DMS153 treated with DMSO at 0.1 percent for 48 hours (cell line): ENCODE measurements at regions not wholly inside any gene's neighbourhood (a gene's known extent, or its start where the extent isn't known, plus 50 kb on each side); places are given as distances from the start of the nearest gene placed in this dataset.
A peak's percentile ranks its signal among the peaks of the same experiment; 100 is the strongest.

ENCODE experiments used
- DNase-seq: peaks from one replicate; lab custom pipeline; 2025; ENCODE audit not compliant: unreplicated experiment; lab: John Stamatoyannopoulos, UW

DNA sequence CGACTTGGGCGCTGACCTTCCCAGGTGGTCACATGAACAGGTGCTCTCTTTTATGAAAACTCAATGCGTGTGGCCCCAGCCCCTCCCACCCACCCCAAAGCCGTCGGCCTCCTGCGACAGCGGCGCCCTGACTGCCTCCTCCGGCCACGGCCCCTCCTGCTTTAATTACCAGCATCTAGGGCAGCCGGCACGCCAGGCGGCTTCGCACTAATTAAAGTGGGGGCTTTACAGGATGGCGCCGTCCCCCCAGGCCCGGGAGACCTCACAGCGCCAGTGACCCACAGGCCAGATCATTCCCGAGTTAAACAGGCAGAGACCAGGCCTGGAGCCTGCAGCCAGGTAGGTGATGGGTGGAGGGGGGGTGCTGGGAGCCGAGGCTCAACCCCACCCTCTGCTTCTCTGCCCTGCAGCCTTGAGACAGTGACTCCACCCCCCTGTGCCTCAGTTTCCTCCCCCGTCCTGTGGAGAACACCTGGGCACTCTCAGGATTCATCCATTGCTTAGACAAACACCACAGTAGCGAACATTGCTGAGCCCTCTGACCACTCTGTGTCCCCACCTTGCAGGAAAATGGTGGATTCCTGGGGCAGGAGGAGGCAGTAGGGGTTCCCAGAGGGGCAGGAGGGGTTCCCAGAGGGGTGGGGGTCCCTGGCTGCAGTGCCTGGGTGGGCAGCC lies 100.8 kb downstream of the MICALL2 start:
- no peak for DNase-seq

DNA sequence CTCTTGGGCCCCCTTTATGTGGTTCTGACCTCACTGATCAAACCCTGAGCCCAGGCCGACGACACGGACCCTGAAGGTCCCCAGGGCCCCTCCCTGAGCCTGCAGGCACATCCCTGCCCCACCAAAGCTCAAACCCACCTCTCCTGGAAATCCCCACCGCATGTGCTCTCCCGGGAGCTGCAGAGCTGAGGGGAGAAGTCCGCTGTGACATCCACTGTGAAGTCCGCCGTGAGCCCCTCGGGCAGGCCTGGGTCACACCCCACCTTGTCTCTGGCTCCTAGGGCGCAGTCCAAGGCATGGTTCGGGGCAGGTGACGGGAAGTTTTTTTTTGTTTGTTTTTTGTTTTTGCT lies 100.2 kb downstream of the MICALL2 start:
- no peak for DNase-seq

DNA sequence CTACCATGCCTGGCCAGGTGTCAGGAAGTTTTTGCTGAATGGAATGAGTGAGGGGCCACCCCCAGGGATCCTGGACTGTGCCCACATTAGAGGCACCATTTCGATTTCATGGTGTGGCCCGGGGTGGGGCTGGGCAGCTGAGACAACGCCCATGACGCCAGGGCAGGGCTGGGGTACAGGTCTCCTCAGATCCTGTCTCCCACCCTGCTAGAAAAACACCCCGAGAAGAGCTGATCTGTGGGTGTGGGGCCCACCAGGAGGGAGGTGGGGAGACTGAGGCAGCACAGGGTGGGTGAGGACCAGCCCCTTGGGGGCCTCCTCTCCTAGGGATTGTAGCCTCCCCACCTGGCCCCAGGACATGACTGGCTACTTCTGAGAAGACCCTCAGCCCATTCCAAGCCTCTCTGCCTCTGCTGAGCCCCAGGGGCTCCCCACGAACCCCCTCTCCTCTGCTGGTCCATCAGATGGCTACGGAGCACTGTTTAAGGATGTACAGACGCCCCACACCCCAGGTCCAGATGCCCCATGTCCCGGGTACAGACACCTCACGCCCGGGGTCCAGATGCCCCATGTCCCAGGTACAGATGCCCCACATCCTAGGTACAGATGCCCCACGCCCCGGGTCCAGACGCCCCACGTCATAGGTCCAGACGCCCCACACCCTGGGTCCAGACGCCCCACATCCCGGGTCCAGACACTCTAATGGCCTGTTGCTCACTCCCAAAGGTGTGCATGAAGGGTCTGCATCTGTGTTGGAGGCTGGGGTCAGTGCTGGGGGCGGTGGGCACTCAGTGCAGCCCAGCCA lies 99.4 kb downstream of the MICALL2 start:
- DNase-seq: no peak

GRCh38 chr7:1360521-1360971 lies 98.7 kb downstream of the MICALL2 start:
- no peak for DNase-seq

DNA sequence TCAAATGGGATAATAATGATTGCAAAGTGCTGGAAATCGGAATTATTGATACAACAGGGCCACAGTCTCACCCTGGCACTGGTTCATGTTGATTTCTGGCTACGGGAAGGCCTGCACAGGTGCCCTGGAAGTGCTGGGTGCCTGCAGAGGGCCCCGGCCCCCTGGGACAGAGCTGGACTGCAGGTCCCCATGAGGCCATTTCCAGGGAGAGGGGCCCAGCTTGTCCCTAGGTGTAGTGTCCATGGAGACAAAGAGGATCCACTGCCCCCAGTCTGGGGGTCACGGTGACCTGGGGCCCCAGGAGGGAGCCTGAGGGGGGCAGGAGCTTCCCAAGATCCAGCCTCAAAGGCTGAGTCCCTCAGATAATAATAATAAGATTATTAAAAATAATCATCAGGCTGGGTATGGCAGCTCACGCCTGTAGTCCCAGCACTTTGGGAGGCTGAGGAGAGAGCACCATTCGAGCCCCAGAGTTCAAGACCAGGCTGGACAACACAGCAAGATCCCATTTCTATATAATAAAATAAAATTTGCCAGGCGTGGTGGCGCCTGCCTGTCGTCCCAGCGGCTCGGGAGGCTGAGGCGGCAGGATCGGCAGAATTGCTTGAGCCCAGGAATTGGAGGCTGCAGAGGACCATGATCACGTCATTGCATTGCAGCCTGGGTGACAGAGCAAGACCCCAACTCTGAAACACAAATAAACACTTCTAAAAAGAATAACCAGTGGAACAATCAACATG lies 98.1 kb downstream of the MICALL2 start:
- no peak for DNase-seq

- no peak for DNase-seq
Measured at GRCh38 chr7:1361756-1362125, 97.5 kb downstream of the MICALL2 start.

DNA sequence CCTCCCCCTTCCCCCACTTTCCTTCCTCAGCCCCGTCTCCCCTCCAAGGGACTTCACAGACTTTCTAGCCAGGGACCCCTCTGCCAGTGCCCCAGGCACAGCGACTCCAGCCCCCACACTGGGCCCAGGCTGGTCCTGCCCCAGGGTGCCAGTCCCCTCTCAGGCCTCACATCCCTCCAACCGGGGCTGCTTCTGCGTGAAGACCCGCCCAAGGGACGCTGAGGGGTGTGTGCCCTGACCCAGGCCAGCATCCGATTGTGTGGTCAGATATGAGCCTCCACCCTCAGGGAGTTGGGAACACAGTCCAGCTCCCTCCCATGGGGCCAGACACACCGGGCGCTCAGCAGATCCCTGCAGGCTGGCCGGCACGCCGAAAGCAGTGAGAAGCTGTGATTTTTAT lies 97.0 kb downstream of the MICALL2 start:
- DNase-seq: no peak

GRCh38 chr7:1364068-1364905 lies 95.0 kb downstream of the MICALL2 start:
- no peak for DNase-seq

DNA sequence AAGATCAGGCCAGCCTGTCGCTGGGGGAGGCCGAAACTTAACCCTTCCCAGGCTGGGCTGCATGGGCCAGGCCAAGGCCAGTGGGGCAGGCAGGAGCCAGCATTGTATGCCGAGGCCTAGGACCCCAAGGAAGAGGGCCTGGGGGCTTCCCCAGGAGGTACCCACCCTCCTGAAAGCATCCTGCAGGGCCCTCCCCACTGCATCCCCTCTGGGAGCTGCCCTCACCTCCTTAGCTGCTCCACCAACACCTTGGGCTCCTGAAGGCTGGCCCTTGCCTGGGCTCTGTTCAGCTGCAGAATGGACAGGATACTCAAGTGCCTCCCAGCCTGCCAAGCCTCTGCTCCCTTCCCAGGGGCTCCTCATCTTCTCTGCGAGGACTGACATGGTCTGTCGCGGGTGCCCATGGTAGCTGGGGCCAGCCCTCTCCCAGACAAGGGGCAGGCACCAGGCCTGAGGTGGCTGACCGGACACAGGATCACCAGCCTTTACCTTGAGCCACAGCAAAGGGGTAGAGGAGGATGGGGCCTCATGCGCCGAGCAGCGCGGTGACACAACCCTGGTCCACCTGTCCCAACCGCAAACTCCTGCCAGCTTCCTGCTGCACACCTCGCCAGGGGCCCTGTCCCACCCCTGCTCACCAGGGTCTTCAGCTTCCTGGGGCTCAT lies 94.2 kb downstream of the MICALL2 start:
- DNase-seq: no peak

DNA sequence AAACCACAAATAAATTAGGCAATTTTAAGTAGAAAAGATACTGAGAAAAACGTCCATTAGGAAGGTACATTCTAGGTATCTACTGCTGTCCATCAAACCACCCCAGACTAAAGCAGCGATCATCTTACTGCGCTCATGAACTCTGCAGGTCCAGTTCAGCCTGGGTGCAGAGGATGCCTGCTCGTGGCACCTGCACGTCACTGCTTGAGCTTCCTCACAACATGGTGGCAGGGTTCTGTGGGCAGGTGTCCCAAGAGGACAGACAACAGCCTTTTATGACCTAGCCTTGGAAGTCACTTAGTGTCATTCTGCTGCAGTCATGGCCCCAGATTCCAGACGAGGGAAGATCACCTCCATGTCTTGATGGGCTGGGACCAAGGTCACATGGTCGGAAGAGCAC lies 93.4 kb downstream of the MICALL2 start:
- DNase-seq: no peak

GRCh38 chr7:1366801-1367405 lies 92.4 kb downstream of the MICALL2 start:
- DNase-seq: no peak

- no peak for DNase-seq
Measured at GRCh38 chr7:1367501-1368183, 91.6 kb downstream of the MICALL2 start.

DNA sequence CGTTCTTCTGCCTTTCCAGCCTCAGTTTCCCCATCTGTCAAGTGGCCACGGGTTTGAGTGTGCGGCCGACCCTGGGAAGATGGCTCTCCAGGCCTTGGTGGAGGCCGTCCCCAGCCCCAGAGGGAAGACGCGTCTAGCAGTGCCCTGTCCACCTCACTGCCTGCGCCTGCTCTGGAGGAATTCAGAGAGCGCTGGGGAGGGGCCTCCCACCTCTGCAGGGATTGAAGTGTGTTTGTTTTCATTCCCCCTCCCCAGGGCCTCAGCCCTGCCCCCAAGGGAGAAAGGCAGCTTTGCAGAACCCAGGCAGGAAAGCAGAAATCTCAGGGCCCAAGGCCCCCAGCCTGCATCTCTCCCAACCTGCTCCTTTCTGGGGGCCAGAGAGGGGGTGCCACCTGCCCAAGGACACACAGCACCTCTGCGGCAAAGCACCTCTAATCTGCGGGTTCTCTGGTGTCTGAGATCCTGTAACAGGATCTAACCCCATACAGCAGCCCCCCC lies 91.0 kb downstream of the MICALL2 start:
- no peak for DNase-seq

DNA sequence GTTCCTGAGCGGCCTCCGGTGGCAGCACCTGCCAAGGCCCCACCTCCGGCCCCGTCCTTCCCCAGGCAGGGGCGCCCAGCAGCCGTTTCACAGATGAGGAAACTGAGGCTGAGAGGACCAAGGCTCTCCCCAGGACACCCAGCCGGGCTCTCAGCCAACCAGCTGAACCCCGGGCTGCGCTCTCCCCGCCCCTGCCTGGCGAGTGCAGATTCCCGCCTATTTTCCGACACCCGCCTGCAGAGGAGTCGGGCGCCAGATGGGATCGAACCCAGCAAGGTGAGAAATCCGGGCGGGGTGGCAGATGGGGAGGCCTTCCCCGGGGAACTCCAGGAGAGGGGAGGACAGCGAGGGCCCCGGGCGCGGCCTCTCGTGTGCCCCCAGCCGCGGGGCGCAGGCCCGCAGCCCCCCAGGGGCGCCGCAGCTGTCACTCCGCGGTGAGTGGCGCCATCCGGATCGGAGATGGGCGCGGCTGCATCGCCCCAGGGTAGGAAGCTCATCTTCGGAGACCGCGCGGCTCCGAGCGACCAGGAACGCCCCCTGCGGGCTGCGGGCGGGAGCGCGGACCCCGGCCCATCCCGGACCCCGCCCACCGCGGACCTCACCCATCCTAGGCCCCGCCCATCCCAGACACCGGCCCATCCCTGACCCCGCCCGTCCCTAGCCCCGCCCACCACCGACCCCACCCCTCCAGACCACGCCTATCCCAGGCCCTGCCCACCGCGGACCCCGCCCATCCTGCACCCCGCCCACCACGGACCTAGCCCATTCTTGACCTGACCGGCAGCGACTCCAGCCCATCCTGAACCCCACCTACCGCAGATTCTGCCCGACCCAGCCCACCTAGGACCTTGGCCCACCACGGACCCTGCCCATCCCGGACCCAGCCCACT lies 90.3 kb downstream of the MICALL2 start:
- DNase-seq: peak; percentile 32

GRCh38 chr7:1369916-1370657 lies 89.2 kb downstream of the MICALL2 start:
- no peak for DNase-seq

DNA sequence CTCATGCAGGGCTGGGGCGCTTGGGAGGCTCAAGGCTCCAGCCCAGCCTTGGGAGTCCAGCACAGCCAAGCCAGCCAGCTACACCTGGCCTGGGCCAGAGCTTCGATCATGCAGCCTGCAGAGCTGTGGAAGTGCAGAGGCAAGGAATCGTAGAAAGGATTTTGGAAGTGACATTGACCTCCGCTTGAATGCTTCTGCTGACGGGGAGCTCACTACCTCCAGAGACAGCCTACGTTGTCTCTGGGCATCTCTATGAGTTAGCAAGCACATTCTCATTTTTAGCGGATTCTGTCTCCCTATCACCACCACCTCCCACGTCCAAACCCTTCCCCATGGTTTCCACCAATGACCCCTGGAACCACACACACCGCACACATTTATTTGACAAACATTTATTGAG lies 88.5 kb downstream of the MICALL2 start:
- no peak for DNase-seq

DNA sequence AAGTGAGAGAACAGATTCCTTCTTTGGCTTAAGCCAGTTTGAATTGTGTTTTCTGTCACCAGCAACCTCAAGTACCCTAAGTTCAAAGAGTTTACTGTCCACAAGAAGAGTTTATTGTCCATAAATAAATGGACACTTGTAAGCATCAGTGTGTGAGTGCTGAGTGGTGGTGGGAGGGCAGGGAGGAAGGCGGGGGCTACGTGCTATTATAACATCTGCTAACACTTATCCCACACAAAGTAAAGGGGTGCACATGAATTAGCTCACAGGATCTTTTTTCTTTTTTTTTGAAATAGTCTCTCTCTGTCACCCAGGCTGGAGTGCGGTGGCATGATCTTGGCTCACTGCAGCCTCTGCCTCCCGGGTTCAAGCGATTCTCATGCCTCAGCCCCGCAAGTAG lies 87.2 kb downstream of the MICALL2 start:
- no peak for DNase-seq
